T-cell (primary cell): ENCODE measurements at regions not wholly inside any gene's neighbourhood (a gene's known extent, or its start where the extent isn't known, plus 50 kb on each side); places are given as distances from the start of the nearest gene placed in this dataset.

Experiments used
- ATAC-seq, 4 experiments: fragments of 200-7000 bp in 3 of 4; fragments of 150-1000 bp in 1 of 4; cut with Tn5 transposase; replicated peaks in 1 of 4; 1 replicate in 3 of 4; 2 replicates in 1 of 4; pipeline ENCODE4 v1.10.0; 2021; ENCODE audit warnings: moderate library complexity in 3 of 4, mild to moderate bottlenecking in 2 of 4, moderate number of reproducible peaks in 1 of 4
- CTCF ChIA-PET, 2 donors: fragments of 300-600 bp; sonication (Branson Sonifier 250); formaldehyde crosslinking; loops; one replicate each; lab custom pipeline; 2022; ENCODE audit warnings: antibody characterized with exemption in 2 of 2; lab: Charles Lee
- POLR2A ChIA-PET, 2 donors: fragments of 300-600 bp; sonication (Branson Sonifier 250); formaldehyde crosslinking; loops; one replicate each; lab custom pipeline; 2022; ENCODE audit warnings: antibody characterized with exemption in 2 of 2; lab: Charles Lee
- DNase-seq, 35 experiments: peaks; one replicate each; pipeline versions ENCODE4 v3.0.0 to v3.0.0-alpha.2; 2013 to 2023
- H3K27ac ChIP-seq: one replicate; pipeline ENCODE4 v1.5.1; 2013; ENCODE audit warnings: low read length
- H3K27me3 ChIP-seq, 2 experiments: replicated peaks in 1 of 2; 1 replicate in 1 of 2; 2 replicates in 1 of 2; pipeline versions ENCODE4 v1.6.1 to v1.7.0; 2013; ENCODE audit warnings: low read length in 1 of 2, mixed read lengths in 1 of 2; ENCODE audit not compliant: control insufficient read depth in 2 of 2, insufficient read depth in 2 of 2; ENCODE audit errors: extremely low read depth in 1 of 2
- H3K36me3 ChIP-seq, 2 donors: 1 replicate in 1 of 2; 2 replicates in 1 of 2; pipeline versions ENCODE4 v1.6.1 to v1.7.0; 2013; ENCODE audit warnings: low read length in 1 of 2; ENCODE audit not compliant: control insufficient read depth in 2 of 2, insufficient read depth in 1 of 2; ENCODE audit errors: extremely low read depth in 1 of 2
- H3K4me1 ChIP-seq, 2 experiments: 1 replicate in 1 of 2; 2 replicates in 1 of 2; pipeline versions ENCODE4 v1.6.1 to v1.7.0; 2013; ENCODE audit warnings: low read length in 2 of 2, mixed read lengths in 1 of 2; ENCODE audit not compliant: insufficient read depth in 2 of 2, control insufficient read depth in 1 of 2; ENCODE audit errors: extremely low read depth in 1 of 2
- H3K4me3 ChIP-seq, 2 donors: 1 replicate in 1 of 2; 2 replicates in 1 of 2; pipeline versions ENCODE4 v1.5.1 to v1.7.0; 2013; ENCODE audit warnings: mild to moderate bottlenecking in 2 of 2, low read length in 1 of 2, moderate library complexity in 1 of 2; ENCODE audit not compliant: control insufficient read depth in 1 of 2; ENCODE audit errors: extremely low read depth in 1 of 2
- H3K9me3 ChIP-seq: 2 replicates; pipeline ENCODE4 v1.7.0; 2013
- H3K27ac Mint-ChIP-seq, 2 donors: one replicate each; pipeline ENCODE4 v1.8.0; 2020 to 2021; ENCODE audit warnings: mild to moderate bottlenecking in 2 of 2, mixed read lengths in 2 of 2
- H3K27me3 Mint-ChIP-seq, 2 donors: one replicate each; pipeline ENCODE4 v1.8.0; 2021 to 2022; ENCODE audit warnings: mixed read lengths in 2 of 2
- H3K36me3 Mint-ChIP-seq: one replicate; pipeline ENCODE4 v1.8.0; 2021; ENCODE audit warnings: mixed read lengths
- H3K4me1 Mint-ChIP-seq, 3 donors: one replicate each; pipeline ENCODE4 v1.8.0; 2020 to 2022; ENCODE audit warnings: mixed read lengths in 3 of 3, mild to moderate bottlenecking in 1 of 3
- H3K4me3 Mint-ChIP-seq, 3 donors: one replicate each; pipeline ENCODE4 v1.8.0; 2020 to 2022; ENCODE audit warnings: mild to moderate bottlenecking in 3 of 3, mixed read lengths in 3 of 3, moderate library complexity in 3 of 3
- H3K9me3 Mint-ChIP-seq, 3 donors: one replicate each; pipeline ENCODE4 v1.8.0; 2020 to 2022; ENCODE audit warnings: mixed read lengths in 3 of 3
- WGBS: methylation state at CpG from one replicate; pipeline ENCODE4 v1.1.5; 2013; ENCODE audit warnings: missing lambda C conversion rate; ENCODE audit not compliant: insufficient coverage; 5-methylcytosine and 5-hydroxymethylcytosine counted together

- WGBS, result no CpG with 5 or more reads among the region's 1 CpG
- no peak for ATAC-seq
- no peaks in the 10 kb centered on the region for H3K9me3 ChIP-seq
- no peak overlapping the region for H3K4me3 Mint-ChIP-seq
- no peak overlapping the region for H3K4me3 ChIP-seq
- ChIA-PET CTCF (interaction anchor here in 1 of 2 donors (0.7 kb wide), 1 partner anchor 80 kb away, joined by 3 read pairs; no protein-coding TSS in a partner anchor), POLR2A (no interaction called here)
- H3K27ac Mint-ChIP-seq, result no peak overlapping the region
- DNase-seq, result no peak
- no peaks in the 10 kb centered on the region for H3K36me3 Mint-ChIP-seq
- peaks cover 6 to 11% of the 10 kb centered on the region in 2 donors for H3K27me3 Mint-ChIP-seq
- H3K27ac ChIP-seq, result no peak overlapping the region
- peaks cover 3 to 12% (median 8%) of the 10 kb centered on the region in 3 donors for H3K9me3 Mint-ChIP-seq
- no peaks in the 10 kb centered on the region for H3K36me3 ChIP-seq
- H3K4me1 Mint-ChIP-seq, result no peaks in the 10 kb centered on the region
- H3K4me1 ChIP-seq, result no peaks in the 10 kb centered on the region
- no peaks in the 10 kb centered on the region for H3K27me3 ChIP-seq
Observed at GRCh38 chr1:30176477-30176876, 546.9 kb downstream of the MATN1 start.

- H3K4me3 ChIP-seq, result no peak overlapping the region
- Mint-ChIP-seq H3K4me3 (no peak overlapping the region), H3K4me1 (no peaks in the 10 kb centered on the region), H3K36me3 (no peaks in the 10 kb centered on the region), H3K27ac (no peak overlapping the region), H3K9me3 (peaks cover 3 to 7% (median 6%) of the 10 kb centered on the region in 3 donors), H3K27me3 (peaks cover 6 to 11% of the 10 kb centered on the region in 2 donors)
- H3K27me3 ChIP-seq, result no peaks in the 10 kb centered on the region
- no CpG with 5 or more reads among the region's 2 CpGs for WGBS
- CTCF ChIA-PET, result no interaction called here
- no peak overlapping the region for H3K27ac ChIP-seq
- POLR2A ChIA-PET, result no interaction called here
- ATAC-seq (no peak), DNase-seq (no peak)
- H3K9me3 ChIP-seq, result no peaks in the 10 kb centered on the region
- no peaks in the 10 kb centered on the region for H3K4me1 ChIP-seq
- H3K36me3 ChIP-seq, result no peaks in the 10 kb centered on the region
Observed at GRCh38 chr1:30174499-30174898, 548.9 kb downstream of the MATN1 start.

- Mint-ChIP-seq H3K4me1 (no peaks in the 10 kb centered on the region), H3K9me3 (peaks cover 0 to 4% (median 0%) of the 10 kb centered on the region in 3 donors), H3K4me3 (no peak overlapping the region), H3K27ac (no peak overlapping the region), H3K36me3 (no peaks in the 10 kb centered on the region), H3K27me3 (peaks cover 6 to 8% of the 10 kb centered on the region in 2 donors)
- ChIA-PET POLR2A (no interaction called here), CTCF (no interaction called here)
- Histone ChIP-seq H3K4me3 (no peak overlapping the region), H3K4me1 (no peaks in the 10 kb centered on the region), H3K27me3 (no peaks in the 10 kb centered on the region), H3K9me3 (no peaks in the 10 kb centered on the region), H3K36me3 (no peaks in the 10 kb centered on the region), H3K27ac (no peak overlapping the region)
- no peak for DNase-seq
- 22% methylated on average over 1 of the region's 2 CpGs for WGBS
- no peak for ATAC-seq
Observed at GRCh38 chr1:30173560-30173959, 549.8 kb downstream of the MATN1 start.

- no peak for DNase-seq
- H3K9me3 ChIP-seq, result no peaks in the 10 kb centered on the region
- WGBS, result no CpG with 5 or more reads among the region's 2 CpGs
- Mint-ChIP-seq H3K4me1 (no peaks in the 10 kb centered on the region), H3K36me3 (no peaks in the 10 kb centered on the region), H3K27me3 (peaks cover 6 to 8% of the 10 kb centered on the region in 2 donors), H3K9me3 (peaks cover 0 to 4% (median 0%) of the 10 kb centered on the region in 3 donors), H3K4me3 (no peak overlapping the region), H3K27ac (no peak overlapping the region)
- no peak overlapping the region for H3K4me3 ChIP-seq
- ATAC-seq, result no peak
- ChIA-PET CTCF (no interaction called here), POLR2A (no interaction called here)
- H3K27ac ChIP-seq, result no peak overlapping the region
- no peaks in the 10 kb centered on the region for H3K36me3 ChIP-seq
- H3K4me1 ChIP-seq, result no peaks in the 10 kb centered on the region
- H3K27me3 ChIP-seq, result no peaks in the 10 kb centered on the region
Observed at GRCh38 chr1:30172757-30173156, 550.6 kb downstream of the MATN1 start.

- ATAC-seq (no peak), DNase-seq (no peak)
- ChIA-PET POLR2A (no interaction called here), CTCF (no interaction called here)
- WGBS, result 68% methylated on average over 2 of the region's 5 CpGs
- Mint-ChIP-seq H3K4me1 (no peaks in the 10 kb centered on the region), H3K36me3 (no peaks in the 10 kb centered on the region), H3K27ac (no peak overlapping the region), H3K27me3 (peaks cover 6 to 8% of the 10 kb centered on the region in 2 donors), H3K4me3 (no peak overlapping the region), H3K9me3 (peaks cover 0 to 4% (median 0%) of the 10 kb centered on the region in 3 donors)
- H3K27me3 ChIP-seq, result no peaks in the 10 kb centered on the region
- H3K27ac ChIP-seq, result no peak overlapping the region
- no peaks in the 10 kb centered on the region for H3K4me1 ChIP-seq
- no peaks in the 10 kb centered on the region for H3K9me3 ChIP-seq
- H3K4me3 ChIP-seq, result no peak overlapping the region
- no peaks in the 10 kb centered on the region for H3K36me3 ChIP-seq
Observed at GRCh38 chr1:30172299-30172694, 551.1 kb downstream of the MATN1 start.

- Histone ChIP-seq H3K27me3 (no peaks in the 10 kb centered on the region), H3K4me1 (no peaks in the 10 kb centered on the region), H3K9me3 (no peaks in the 10 kb centered on the region), H3K4me3 (no peak overlapping the region), H3K36me3 (no peaks in the 10 kb centered on the region), H3K27ac (no peak overlapping the region)
- DNase-seq, result no peak
- H3K27me3 Mint-ChIP-seq, result peaks cover 7% of the 10 kb centered on the region in 2 donors
- POLR2A ChIA-PET, result no interaction called here
- ATAC-seq, result no peak
- peaks cover 0 to 4% (median 0%) of the 10 kb centered on the region in 3 donors for H3K9me3 Mint-ChIP-seq
- H3K4me3 Mint-ChIP-seq, result no peak overlapping the region
- H3K27ac Mint-ChIP-seq, result no peak overlapping the region
- 93% methylated on average over 7 of the region's 9 CpGs for WGBS
- H3K36me3 Mint-ChIP-seq, result no peaks in the 10 kb centered on the region
- CTCF ChIA-PET, result no interaction called here
- H3K4me1 Mint-ChIP-seq, result no peaks in the 10 kb centered on the region
Observed at GRCh38 chr1:30171537-30172298, 551.7 kb downstream of the MATN1 start.
